Activated naive CD4-positive, alpha-beta T cell (primary cell): ENCODE measurements at regions not wholly inside any gene's neighbourhood (a gene's known extent, or its start where the extent isn't known, plus 50 kb on each side); places are given as distances from the start of the nearest gene placed in this dataset.

Experiments
- DNase-seq, 4 experiments: peaks; one replicate each; lab custom pipeline; 2025; lab: John Stamatoyannopoulos, UW

GRCh38 chr2:48140586-48140985 is 173.9 kb upstream of the FOXN2 start:
- no peak for DNase-seq

GRCh38 chr2:48144777-48145176 is 169.7 kb upstream of the FOXN2 start:
- no peak for DNase-seq

GRCh38 chr2:48145845-48146452 is 168.5 kb upstream of the FOXN2 start:
- DNase-seq: no peak

GRCh38 chr2:48146552-48146951 is 167.9 kb upstream of the FOXN2 start:
- no peak for DNase-seq

GRCh38 chr2:48147719-48148118 is 166.8 kb upstream of the FOXN2 start:
- no peak for DNase-seq

GRCh38 chr2:48148841-48149430 is 165.5 kb upstream of the FOXN2 start:
- no peak for DNase-seq

- no peak for DNase-seq
Measured at GRCh38 chr2:48157150-48157549, 157.3 kb upstream of the FOXN2 start.

- no peak for DNase-seq
Measured at GRCh38 chr2:48161628-48162027, 152.9 kb upstream of the FOXN2 start.

GRCh38 chr2:48162742-48163141 is 151.7 kb upstream of the FOXN2 start:
- no peak for DNase-seq

- DNase-seq: no peak
Measured at GRCh38 chr2:48165070-48165753, 149.3 kb upstream of the FOXN2 start.

GRCh38 chr2:48169141-48169592 is 145.3 kb upstream of the FOXN2 start:
- DNase-seq: no peak

GRCh38 chr2:48170281-48170680 is 144.2 kb upstream of the FOXN2 start:
- no peak for DNase-seq

GRCh38 chr2:48173141-48173540 is 141.3 kb upstream of the FOXN2 start:
- DNase-seq: no peak

- DNase-seq: no peak
Measured at GRCh38 chr2:48174503-48174902, 140.0 kb upstream of the FOXN2 start.

- DNase-seq: no peak
Measured at GRCh38 chr2:48175254-48175653, 139.2 kb upstream of the FOXN2 start.

- DNase-seq: no peak
Measured at GRCh38 chr2:48175656-48176055, 138.8 kb upstream of the FOXN2 start.

- no peak for DNase-seq
Measured at GRCh38 chr2:48176876-48177275, 137.6 kb upstream of the FOXN2 start.

- no peak for DNase-seq
Measured at GRCh38 chr2:48178611-48179010, 135.9 kb upstream of the FOXN2 start.

GRCh38 chr2:48180557-48180956 is 133.9 kb upstream of the FOXN2 start:
- DNase-seq: no peak

- DNase-seq: no peak
Measured at GRCh38 chr2:48183276-48183675, 131.2 kb upstream of the FOXN2 start.

- no peak for DNase-seq
Measured at GRCh38 chr2:48183991-48184390, 130.5 kb upstream of the FOXN2 start.

GRCh38 chr2:48187503-48187902 is 127.0 kb upstream of the FOXN2 start:
- DNase-seq: no peak

- no peak for DNase-seq
Measured at GRCh38 chr2:48189552-48190228, 124.8 kb upstream of the FOXN2 start.
